HG02938 (cell line): ENCODE measurements at regions not wholly inside any gene's neighbourhood (a gene's known extent, or its start where the extent isn't known, plus 50 kb on each side); places are given as distances from the start of the nearest gene placed in this dataset.
"Not testable (repeated sequence)": the region's sequence is repeated elsewhere in the genome, so short reads cannot be mapped to it uniquely, and the experiment has no call there.

Source experiments
- ATAC-seq: cut with Tn5 transposase; IDR thresholded peaks from one replicate; pipeline ENCODE4 v1.9.1; 2021; ENCODE audit warnings: mild to moderate bottlenecking, moderate library complexity; ENCODE audit not compliant: unreplicated experiment

DNA sequence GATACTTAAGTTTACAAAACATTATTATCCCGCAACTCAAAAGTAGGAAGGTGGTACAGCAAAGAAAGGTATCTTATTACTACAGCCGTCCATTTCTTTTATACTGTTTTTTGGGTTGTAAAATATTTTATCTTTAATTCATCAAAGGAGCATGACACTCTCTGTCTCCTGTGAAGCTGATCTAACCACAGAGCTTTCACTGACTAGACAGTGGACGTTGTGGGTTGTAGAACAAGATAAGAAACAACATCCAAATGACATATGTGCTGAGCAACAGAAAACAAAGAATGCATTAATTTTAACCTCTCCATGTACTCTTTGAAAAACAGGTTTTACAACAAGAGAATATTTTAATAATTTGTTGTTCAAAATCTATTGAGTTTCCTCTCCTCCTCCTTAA, 195.9 kb upstream of the FBXO33 start:
- ATAC-seq = no peak

GRCh38 chr14:39626589-39627576, 194.7 kb upstream of the FBXO33 start:
- ATAC-seq = no peak

- no peak for ATAC-seq
Observed at GRCh38 chr14:39621678-39622077, 189.4 kb upstream of the FBXO33 start.

- ATAC-seq = no peak
Observed at GRCh38 chr14:39621223-39621622, 189.0 kb upstream of the FBXO33 start.

DNA sequence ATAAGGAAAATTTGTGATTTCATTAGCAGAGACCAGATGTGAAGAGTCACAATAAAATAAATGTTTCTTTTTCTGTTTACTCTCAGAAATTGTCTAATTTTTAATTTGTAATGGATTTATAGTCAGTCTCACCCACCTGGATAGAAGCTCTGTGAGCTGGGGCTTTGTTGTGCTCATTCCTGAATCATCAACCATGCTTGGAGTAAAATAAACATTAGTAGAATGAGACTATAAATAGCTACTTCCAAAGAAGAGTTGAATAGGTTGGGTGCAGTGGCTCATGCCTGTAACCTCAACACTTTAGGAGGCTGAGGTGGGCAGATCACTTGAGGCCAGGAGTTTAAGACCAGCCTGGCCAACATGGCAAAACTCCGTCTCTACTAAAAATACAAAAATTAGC, 185.3 kb upstream of the FBXO33 start:
- ATAC-seq = no peak

- ATAC-seq = no peak
Observed at GRCh38 chr14:39615352-39615751, 183.1 kb upstream of the FBXO33 start.

GRCh38 chr14:39614297-39614923, 182.2 kb upstream of the FBXO33 start:
- no peak for ATAC-seq

DNA sequence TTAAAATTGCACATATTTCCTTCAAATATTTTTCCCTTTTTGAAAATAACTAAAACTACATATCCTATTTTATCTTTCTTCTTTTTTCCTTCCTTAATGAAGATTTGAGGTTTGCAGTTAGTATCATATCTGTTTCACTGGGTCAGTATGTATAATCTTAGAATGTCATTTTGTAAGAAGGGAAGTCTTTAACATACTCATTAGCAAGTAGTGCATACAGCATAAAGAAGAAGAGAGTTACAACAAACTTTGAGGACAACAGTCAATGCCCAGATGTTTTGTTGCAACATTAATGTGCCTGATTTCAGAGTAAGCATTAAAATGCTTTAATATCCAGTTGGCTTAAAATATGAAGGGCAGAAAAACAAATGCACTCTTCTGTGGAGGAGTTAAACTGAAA, 176.9 kb upstream of the FBXO33 start:
- no peak for ATAC-seq

GRCh38 chr14:39607978-39608377, 175.7 kb upstream of the FBXO33 start:
- no peak for ATAC-seq

GRCh38 chr14:39603942-39604341, 171.7 kb upstream of the FBXO33 start:
- no peak for ATAC-seq

DNA sequence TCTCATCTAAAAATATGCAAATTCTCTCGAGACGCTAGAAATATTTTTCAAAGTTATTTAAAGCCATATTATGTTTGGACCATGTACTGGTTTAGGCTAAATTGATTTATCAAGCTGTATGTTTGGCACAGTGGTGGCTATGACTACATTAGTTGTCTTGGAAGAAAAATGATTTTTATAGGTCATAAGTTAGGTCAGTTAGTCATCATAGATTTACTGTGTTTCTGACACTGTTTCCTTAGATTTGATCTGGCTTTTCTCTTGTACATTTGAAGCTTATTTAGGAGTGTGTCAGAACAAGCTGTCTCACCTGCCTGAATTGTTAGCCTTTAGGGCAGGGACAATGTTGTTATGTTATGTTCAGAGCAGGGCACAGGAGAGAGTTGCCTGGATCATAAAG, 161.1 kb upstream of the FBXO33 start:
- ATAC-seq = no peak

DNA sequence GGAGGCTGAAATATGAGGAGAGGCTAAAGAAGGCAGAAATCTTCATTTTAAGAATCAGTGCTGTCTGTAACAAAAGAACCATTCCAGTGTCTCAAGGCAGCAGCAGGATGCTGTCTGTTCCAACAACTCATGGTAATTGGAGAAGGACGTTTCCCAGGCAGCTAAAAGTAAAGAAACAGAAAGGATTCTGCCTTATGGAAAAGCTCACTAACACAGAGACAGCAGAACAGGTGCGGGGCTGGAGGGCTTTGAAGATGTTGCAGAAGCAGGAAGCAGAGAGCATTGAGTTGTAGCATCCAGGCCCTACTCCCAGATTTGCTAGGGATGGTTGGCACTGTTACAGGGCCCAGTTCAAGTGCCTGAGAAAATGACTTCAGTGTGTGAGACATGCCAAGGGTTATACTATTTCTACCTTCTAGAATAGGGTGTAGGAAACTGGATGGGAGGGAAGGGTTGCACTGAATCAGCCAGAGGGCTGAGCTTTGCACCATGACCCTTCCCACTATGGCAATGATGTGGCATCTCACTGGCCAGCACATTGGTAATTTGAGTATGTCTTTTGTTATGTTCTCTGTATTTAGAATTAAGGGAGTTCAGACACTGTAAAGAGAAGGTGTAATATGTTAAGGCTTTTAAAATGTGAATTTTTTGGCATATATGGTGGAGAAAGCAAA, 160.0 kb upstream of the FBXO33 start:
- no peak for ATAC-seq

DNA sequence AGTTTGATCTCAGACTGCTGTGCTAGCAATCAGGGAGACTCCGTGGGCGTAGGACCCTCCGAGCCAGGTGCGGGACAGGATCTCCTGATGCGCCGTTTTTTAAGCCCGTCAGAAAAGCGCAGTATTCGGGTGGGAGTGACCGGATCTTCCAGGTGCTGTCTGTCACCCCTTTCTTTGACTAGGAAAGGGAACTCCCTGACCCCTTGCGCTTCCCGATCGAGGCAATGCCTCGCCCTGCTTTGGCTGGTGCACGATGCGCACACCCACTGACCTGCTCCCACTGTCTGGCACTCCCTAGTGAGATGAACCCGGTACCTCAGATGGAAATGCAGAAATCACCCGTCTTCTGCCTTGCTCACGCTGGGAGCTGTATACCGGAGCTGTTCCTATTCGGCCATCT, 157.6 kb upstream of the FBXO33 start:
- ATAC-seq = not testable (repeated sequence)

DNA sequence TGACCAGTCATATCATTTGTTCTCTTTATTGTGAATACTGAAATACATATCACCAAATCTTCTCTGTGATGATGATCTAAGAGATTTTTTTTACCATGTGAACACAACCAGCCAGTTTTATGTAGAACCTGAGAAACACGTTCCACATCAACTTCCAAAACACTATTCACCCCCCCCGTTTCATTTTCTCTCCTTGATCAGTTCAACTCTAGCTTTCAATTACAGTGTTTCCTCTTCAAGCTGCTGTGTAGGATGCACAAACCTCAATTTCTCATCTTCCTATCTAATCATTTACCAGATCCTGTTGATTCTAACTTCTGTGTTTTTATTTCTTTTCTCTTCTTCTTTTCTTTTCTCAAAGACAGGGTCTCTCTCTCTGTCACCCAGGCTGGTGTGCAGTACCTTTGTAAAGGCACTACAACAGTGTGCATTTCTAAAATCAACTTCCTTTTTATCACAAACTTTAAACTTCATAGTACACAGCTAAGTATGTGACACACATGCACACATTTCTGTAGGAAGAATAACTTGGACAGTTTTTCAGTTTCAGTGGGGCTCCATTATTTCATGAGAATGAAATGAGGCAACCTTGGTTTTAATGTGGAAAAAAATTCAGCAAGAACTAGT, 149.9 kb upstream of the FBXO33 start:
- ATAC-seq = no peak

DNA sequence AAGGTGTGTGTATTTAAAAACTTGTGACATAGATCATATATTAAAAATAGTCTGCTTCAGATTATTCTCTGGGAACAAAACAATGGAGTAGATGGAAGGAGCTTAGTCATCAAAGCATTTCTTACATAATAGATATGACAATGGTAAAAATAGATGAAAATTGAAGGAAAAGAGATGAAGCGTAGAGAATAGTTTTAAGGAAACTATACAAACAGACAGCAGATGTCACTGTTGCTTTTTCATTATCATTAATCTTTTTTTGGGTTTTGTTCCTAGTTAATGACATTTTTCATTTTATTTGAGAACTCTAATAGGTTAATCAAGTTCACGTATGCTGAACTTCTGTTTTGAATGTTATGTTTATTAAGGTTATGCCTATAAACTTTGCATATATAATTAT, 149.2 kb upstream of the FBXO33 start:
- ATAC-seq = no peak

- no peak for ATAC-seq
Observed at GRCh38 chr14:39580696-39581095, 148.5 kb upstream of the FBXO33 start.

GRCh38 chr14:39576736-39577135, 144.5 kb upstream of the FBXO33 start:
- no peak for ATAC-seq

GRCh38 chr14:39576258-39576657, 144.0 kb upstream of the FBXO33 start:
- ATAC-seq = no peak

DNA sequence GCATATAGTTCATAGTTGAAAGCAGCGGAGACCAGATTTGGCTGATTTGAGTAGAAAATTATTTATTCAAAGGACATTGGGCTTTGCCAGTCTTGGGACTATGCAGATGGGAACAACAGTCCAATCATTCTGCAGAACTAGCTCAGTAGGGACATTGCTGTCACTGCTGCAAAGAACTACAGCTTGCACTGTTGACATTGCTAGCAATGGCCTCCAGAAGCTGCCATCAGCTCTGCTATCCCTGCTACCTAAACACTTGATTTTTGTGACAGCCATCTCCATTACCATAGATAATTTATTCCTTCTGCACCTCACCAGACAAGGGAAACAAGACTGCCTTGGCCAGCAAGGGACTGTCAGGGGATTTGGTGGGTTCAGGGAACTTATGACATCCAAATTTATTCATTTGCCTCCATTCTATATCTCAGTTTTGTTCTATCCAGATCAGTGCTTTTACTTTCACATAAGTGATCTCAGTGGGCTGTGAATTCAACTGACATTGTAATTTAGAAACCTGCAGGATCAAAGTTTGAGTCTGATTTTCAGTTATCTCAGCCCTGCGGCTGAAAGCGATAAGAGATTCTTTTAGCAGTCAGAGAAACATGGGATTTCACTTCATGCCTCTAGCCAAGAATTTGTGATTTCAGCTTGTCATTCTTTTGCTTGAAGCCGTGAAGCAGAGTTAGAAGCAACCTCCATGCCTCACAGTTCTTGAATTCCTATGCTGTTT, 136.7 kb upstream of the FBXO33 start:
- ATAC-seq = no peak

DNA sequence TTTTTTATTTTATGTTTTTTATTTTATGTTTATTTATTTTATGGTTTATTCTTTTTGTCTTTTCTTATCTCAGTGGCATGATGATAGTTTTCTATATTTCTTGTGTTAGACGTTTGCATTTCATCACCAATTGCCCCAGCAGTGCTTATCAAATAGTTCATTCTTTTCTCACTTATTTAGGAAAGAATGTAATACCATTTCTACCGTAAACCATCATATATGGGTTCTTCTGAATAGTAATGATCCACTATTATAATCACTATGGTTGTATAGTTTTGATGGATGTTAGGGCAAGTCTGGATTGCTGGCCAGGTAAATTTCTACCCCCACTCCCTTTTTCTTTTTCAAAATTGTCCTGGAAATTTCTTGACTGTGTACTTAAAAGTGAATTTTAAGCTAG, 134.6 kb upstream of the FBXO33 start:
- no peak for ATAC-seq

GRCh38 chr14:39563361-39563760, 131.1 kb upstream of the FBXO33 start:
- ATAC-seq = no peak
